Posterior cingulate gyrus (tissue), 11 donors: ENCODE measurements at regions not wholly inside any gene's neighbourhood (a gene's known extent, or its start where the extent isn't known, plus 50 kb on each side); places are given as distances from the start of the nearest gene placed in this dataset.
"Not testable (repeated sequence)": the region's sequence is repeated elsewhere in the genome, so short reads cannot be mapped to it uniquely, and the experiment has no call there.

ENCODE experiments used
- DNase-seq, 10 donors: peaks; one replicate each; pipeline versions ENCODE4 v3.0.0 to v3.0.0-alpha.2; 2020 to 2021; ENCODE audit warnings: mixed read lengths in 3 of 10
- intact Hi-C: fragments of 100-400 bp; cut with DNase I; formaldehyde crosslinking; loops from one replicate; pipeline ENCODE4 v1.15.1; 2023

- intact Hi-C loops, result no loop called here
- DNase-seq, result no peak
These were observed 482.5 kb upstream of the UBE2E2 start for GRCh38 chr3:22720596-22720995.

GRCh38 chr3:22724420-22724819 lies 478.7 kb upstream of the UBE2E2 start:
- intact Hi-C loops, result no loop called here
- no peak for DNase-seq

GRCh38 chr3:22728406-22728805 lies 474.7 kb upstream of the UBE2E2 start:
- DNase-seq, result no peak
- intact Hi-C loops, result no loop called here

GRCh38 chr3:22729212-22729611 lies 473.9 kb upstream of the UBE2E2 start:
- intact Hi-C loops, result no loop called here

DNA sequence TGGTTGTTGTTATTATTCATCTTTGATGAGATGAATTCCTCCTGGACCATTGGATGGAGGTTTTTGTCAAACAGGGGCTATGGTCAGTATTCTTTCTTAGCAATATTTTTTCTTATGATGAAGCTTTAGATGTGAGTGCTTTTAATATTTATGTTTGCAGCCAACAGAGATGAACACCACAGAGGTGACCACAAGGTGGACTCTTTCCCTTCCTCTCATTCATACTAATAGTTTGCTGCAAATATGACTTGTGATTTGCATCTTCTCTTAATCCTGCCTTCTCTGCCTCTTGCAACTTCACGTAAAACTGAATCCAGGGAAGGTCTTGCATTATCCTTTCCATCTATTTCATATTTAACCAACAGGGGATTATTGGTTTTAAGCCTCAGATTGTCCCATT lies 473.1 kb upstream of the UBE2E2 start:
- intact Hi-C loops, result no loop called here
- no peak for DNase-seq

More at GRCh38 chr3:22729212-22729611, 473.9 kb upstream of the UBE2E2 start:
- peak in 1 of 10 donors; percentile 51 for DNase-seq

DNA sequence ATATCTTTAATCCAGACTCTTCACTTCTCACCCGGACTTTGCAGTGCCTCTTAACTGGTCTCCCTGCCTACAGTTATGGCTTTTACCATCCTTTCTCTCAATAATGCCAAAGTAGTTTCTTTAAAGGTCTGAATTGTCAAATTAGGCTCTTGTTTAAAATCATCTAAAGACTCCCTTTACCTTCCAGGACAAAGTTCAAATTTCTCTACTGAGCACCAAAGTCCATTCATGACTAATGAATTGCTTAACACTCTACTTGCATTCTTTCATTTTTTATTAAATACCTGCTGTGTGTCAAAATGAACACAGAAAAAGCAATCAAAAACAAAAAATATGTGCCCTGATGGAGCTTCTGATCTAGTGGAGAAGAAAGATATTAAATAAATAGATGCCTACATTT lies 472.4 kb upstream of the UBE2E2 start:
- intact Hi-C loops, result no loop called here

GRCh38 chr3:22731901-22732300 lies 471.2 kb upstream of the UBE2E2 start:
- intact Hi-C loops, result no loop called here
- DNase-seq, result no peak

More for the DNA sequence above, 472.4 kb upstream of the UBE2E2 start:
- DNase-seq, result no peak

- DNase-seq, result no peak
- intact Hi-C loops, result no loop called here
These were observed 470.5 kb upstream of the UBE2E2 start for GRCh38 chr3:22732641-22733040.

- intact Hi-C loops, result no loop called here
- no peak for DNase-seq
These were observed 468.9 kb upstream of the UBE2E2 start for GRCh38 chr3:22734207-22734606.

DNA sequence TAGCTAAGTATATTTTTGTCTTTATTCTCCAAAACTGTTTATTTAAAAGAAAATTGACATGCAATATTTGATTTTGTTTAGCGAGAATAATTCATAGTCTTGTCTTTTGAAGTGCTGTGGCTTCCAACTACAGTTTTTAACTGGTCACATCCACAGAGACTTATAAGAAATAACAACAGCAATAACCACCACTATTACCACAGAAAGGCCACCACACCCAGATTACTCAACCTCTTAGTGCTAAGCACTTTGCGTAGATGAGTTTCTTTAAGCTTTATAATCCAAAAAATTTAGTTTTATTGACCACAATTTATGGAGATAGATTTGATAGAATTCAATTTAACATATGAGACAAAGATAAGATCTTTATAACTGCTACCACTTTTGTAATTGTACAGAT lies 468.4 kb upstream of the UBE2E2 start:
- no peak for DNase-seq
- intact Hi-C loops, result no loop called here

DNA sequence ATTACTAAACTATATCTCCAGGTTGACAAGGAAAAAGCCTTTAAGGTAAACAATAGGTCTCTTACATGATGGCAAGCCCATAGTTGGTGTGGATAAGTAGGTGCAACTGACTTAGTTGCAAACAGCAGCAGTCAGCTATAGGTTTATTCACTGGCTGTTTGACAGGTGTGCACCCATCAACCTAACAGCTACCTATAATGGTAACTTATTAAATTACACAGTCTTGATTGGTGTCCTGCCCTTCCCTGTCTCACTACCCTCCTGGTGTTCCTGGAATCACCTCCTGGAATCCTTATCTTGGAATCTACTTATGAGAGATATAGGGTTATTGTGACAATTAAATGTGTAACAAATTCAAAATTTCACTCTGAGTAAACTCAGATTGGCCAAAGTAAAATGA lies 467.8 kb upstream of the UBE2E2 start:
- DNase-seq, result no peak
- intact Hi-C loops, result no loop called here

- peak in 1 of 10 donors; percentile 67 for DNase-seq
- intact Hi-C loops, result not testable (repeated sequence)
These were observed 459.7 kb upstream of the UBE2E2 start for GRCh38 chr3:22743386-22743785.

DNA sequence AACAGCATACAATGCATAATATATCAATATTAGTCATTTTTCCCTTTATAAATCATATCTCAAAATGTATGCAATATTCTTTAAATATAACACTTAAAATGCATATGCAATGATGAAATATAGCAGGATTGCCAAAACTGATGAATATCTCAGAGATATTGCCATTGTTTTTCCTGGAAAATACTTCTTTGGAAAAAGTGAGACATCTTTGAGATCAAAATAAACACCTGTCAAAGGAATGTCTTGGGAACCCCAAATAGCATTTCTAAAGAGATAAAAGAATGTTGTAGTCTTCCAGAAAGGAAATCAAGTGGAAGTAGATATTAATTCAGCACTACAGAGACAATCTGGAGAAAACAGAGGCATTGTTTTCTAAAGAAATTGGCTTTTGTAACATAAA lies 457.8 kb upstream of the UBE2E2 start:
- DNase-seq, result no peak
- intact Hi-C loops, result no loop called here

DNA sequence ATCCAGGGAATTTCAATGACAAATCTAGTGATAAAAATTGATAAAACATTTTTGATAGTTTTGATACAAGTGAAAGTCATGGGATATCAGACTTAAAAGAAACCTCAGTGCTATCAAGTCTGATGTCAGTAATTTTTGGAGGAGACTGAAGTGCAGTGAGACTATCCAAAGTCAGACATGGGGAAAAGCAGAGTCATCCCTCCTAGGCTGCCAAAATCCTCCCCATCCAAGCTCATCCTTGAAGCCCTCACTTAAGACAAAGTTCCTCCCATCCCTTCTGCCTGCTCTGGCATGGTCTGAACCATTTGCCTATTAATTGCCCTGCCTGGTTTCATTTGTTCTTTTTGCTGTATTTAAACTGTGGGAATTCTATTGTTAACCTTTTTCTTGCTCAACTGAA lies 456.9 kb upstream of the UBE2E2 start:
- intact Hi-C loops, result no loop called here
- DNase-seq, result no peak

GRCh38 chr3:22748453-22749045 lies 454.6 kb upstream of the UBE2E2 start:
- intact Hi-C loops, result no loop called here

GRCh38 chr3:22759636-22760310 lies 443.4 kb upstream of the UBE2E2 start:
- no peak for DNase-seq
- intact Hi-C loops, result no loop called here

More at GRCh38 chr3:22748453-22749045, 454.6 kb upstream of the UBE2E2 start:
- no peak for DNase-seq

GRCh38 chr3:22765679-22766078 lies 437.4 kb upstream of the UBE2E2 start:
- intact Hi-C loops, result no loop called here

GRCh38 chr3:22777834-22778233 lies 425.3 kb upstream of the UBE2E2 start:
- intact Hi-C loops, result no loop called here
- DNase-seq, result no peak

More at GRCh38 chr3:22765679-22766078, 437.4 kb upstream of the UBE2E2 start:
- DNase-seq, result no peak

- no peak for DNase-seq
These were observed 423.4 kb upstream of the UBE2E2 start for GRCh38 chr3:22779737-22780136.

GRCh38 chr3:22792533-22792932 lies 410.6 kb upstream of the UBE2E2 start:
- intact Hi-C loops, result no loop called here
- no peak for DNase-seq

More at GRCh38 chr3:22779737-22780136, 423.4 kb upstream of the UBE2E2 start:
- intact Hi-C loops, result no loop called here

- no peak for DNase-seq
- intact Hi-C loops, result no loop called here
These were observed 407.2 kb upstream of the UBE2E2 start for GRCh38 chr3:22795917-22796316.

DNA sequence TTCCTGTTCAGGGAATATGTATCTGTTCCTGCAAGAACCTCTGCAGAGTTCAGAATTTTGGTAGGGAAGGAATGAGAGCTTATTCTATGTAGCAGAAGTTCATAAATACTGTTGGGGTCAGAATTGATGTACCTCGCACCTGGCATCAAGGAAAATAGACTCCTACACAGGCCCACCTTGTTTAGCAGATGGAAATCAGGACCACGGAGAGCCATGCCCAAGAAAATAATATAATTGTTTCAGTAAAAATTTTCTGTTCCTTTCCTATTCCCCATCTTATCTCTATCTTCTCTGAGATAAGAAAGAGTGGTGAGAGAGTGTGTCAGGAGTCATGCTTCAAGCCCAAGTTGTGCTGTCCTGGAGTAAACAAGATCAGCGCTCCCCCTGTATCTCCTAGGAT lies 404.7 kb upstream of the UBE2E2 start:
- intact Hi-C loops, result no loop called here
- no peak for DNase-seq
